Esophagus muscularis mucosa (tissue), 3 donors: ENCODE measurements at regions not wholly inside any gene's neighbourhood (a gene's known extent, or its start where the extent isn't known, plus 50 kb on each side); places are given as distances from the start of the nearest gene placed in this dataset.

ENCODE experiments used
- CTCF ChIP-seq, 3 experiments: fragments of 200-600 bp in 2 of 3; fragments of 450-650 bp in 1 of 3; sonication (generic) in 2 of 3; IDR thresholded peaks; one replicate each; pipeline ENCODE4 v1.5.1; 2017 to 2019; ENCODE audit warnings: antibody characterized with exemption in 3 of 3, mild to moderate bottlenecking in 2 of 3, moderate library complexity in 1 of 3
- POLR2A ChIP-seq: fragments of 450-650 bp; IDR thresholded peaks from one replicate; pipeline ENCODE4 v1.6.1; 2017; ENCODE audit warnings: antibody characterized with exemption, moderate library complexity, mild to moderate bottlenecking, low read depth
- POLR2AphosphoS5 ChIP-seq, 2 donors: sonication (generic); formaldehyde crosslinking; IDR thresholded peaks; one replicate each; pipeline ENCODE4 v1.6.1; 2017; ENCODE audit warnings: antibody characterized with exemption in 2 of 2

GRCh38 chr20:62567246-62568044, 74.9 kb upstream of the SLCO4A1 start:
- no peak for TF ChIP-seq POLR2A
- no peak for TF ChIP-seq CTCF (IDR thresholded peaks at IDR 0.05)
- no peak for TF ChIP-seq POLR2AphosphoS5 (IDR thresholded peaks at IDR 0.05)
